Fibroblast of pulmonary artery (primary cell): ENCODE measurements at regions not wholly inside any gene's neighbourhood (a gene's known extent, or its start where the extent isn't known, plus 50 kb on each side); places are given as distances from the start of the nearest gene placed in this dataset.

ENCODE experiments used
- DNase-seq: peaks from one replicate; pipeline ENCODE4 v3.0.0-alpha.2; 2010; ENCODE audit warnings: low read depth
- H3K4me3 ChIP-seq: replicated peaks from 2 replicates; pipeline ENCODE4 v1.5.1; 2011; ENCODE audit warnings: low read depth, mild to moderate bottlenecking, control low read depth, low read length, moderate library complexity
- TF ChIP-seq, protein P1 (sequence below): IDR thresholded peaks from 2 replicates; pipeline ENCODE4 v1.5.1; 2011; ENCODE audit warnings: mild to moderate bottlenecking, control low read depth, low read length, inconsistent platforms; ENCODE audit errors: missing control alignments

DNA sequence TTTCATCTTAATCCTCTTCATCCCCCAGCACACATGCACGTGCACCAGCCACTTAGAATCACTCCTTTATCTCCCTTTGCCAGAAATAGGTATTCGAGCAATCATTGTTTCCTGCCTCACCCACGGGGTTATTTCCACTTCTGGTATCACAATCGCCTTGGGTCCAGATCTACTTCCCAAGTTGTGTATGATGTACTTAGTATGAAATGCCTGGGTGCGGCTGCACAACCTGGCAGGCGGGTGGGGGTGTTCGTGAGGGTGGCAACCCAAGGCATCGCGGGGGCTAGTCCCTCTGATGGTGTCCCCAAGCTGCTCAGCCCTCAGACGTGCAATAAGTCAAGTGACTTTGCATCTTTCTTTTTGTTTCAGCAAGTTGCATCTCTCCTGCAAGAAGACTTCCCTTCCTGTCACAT lies 475.6 kb downstream of the MIAT start:
- no peak for DNase-seq
- H3K4me3 ChIP-seq, result no peak overlapping the region
- TF ChIP-seq, protein P1, sequence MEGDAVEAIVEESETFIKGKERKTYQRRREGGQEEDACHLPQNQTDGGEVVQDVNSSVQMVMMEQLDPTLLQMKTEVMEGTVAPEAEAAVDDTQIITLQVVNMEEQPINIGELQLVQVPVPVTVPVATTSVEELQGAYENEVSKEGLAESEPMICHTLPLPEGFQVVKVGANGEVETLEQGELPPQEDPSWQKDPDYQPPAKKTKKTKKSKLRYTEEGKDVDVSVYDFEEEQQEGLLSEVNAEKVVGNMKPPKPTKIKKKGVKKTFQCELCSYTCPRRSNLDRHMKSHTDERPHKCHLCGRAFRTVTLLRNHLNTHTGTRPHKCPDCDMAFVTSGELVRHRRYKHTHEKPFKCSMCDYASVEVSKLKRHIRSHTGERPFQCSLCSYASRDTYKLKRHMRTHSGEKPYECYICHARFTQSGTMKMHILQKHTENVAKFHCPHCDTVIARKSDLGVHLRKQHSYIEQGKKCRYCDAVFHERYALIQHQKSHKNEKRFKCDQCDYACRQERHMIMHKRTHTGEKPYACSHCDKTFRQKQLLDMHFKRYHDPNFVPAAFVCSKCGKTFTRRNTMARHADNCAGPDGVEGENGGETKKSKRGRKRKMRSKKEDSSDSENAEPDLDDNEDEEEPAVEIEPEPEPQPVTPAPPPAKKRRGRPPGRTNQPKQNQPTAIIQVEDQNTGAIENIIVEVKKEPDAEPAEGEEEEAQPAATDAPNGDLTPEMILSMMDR, result no peak

- TF ChIP-seq, protein P1, result no peak
- no peak overlapping the region for H3K4me3 ChIP-seq
- DNase-seq, result no peak
Measured at GRCh38 chr22:27133681-27134314, 476.4 kb downstream of the MIAT start.

GRCh38 chr22:27134315-27134701 lies 476.9 kb downstream of the MIAT start:
- TF ChIP-seq, protein P1, result no peak
- DNase-seq, result peak; percentile 82
- no peak overlapping the region for H3K4me3 ChIP-seq

DNA sequence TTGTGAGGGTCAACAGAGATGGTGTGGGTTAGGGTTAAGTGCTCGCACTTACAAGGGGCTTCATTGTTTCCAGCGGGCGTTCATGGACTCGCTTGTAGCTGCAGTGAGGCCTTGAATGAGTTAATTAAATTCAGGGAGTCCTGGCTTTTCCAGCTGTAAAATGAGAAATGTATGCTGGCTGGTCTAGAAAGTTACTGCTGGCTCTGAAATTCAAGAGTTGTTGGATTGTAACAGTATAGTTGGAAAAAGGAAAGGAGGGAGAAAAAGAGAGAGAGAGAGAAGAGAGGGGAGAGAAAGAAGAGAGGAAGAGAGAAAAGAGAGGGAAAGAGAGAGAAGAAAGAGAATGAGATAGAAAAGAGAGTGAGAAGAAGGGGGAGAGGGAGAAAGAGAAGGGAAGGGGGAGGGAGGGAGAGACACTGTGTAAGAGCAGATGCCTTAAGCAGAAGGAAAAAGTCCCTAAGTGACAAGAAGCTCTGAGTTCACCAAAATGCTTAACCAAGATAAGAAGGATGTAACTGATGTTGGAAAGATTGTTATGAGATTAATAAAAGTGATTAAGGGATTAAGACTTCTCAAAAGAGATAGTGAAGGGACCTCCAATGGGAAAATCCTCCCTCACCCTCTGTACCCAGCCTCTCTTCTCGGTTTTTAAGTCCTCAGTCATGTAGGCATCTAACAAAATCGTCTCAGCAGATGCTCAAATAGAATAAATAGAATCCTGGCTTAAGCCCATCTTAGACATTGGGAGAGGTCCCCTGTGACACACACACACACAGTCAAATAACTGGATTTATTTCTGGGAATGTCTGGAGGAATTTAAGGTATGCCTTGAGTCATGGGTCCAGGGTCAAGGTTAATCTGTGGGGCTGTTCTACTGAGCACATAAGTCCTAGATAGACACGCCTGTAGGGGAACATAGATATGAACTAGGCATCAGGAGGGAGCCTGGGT lies 477.9 kb downstream of the MIAT start:
- TF ChIP-seq, protein P1, result no peak
- DNase-seq, result peak; percentile 75

GRCh38 chr22:27136596-27136995 lies 479.2 kb downstream of the MIAT start:
- TF ChIP-seq, protein P1, result no peak
- DNase-seq, result no peak

More for the DNA sequence above, 477.9 kb downstream of the MIAT start:
- no peak overlapping the region for H3K4me3 ChIP-seq

DNA sequence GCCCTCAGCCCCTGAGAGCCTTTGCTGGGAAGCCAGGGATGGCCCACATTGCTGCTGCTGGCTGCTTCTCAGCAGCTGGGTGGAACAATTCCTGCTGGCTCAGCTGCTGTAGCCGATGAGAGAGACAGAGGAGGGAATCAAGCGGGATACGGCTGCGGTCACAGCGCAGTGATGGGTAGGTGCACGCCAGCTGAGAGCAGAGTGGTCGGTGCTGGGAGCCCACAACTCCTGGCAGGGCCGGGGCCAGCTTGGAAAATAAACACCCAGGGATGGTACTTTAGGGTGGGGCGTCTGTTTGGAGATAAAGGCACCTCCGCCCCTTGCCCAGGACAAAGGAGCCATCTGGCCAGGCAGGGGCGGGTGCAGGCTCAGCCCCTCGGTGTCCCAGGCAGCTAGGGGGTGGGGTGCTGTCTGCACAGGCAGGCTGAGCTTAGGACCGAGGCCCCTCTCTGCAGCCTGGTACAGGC lies 480.5 kb downstream of the MIAT start:
- TF ChIP-seq, protein P1, result no peak
- H3K4me3 ChIP-seq, result no peak overlapping the region
- no peak for DNase-seq

More at GRCh38 chr22:27136596-27136995, 479.2 kb downstream of the MIAT start:
- no peak overlapping the region for H3K4me3 ChIP-seq
